SW480 (cell line): ENCODE measurements at regions not wholly inside any gene's neighbourhood (a gene's known extent, or its start where the extent isn't known, plus 50 kb on each side); places are given as distances from the start of the nearest gene placed in this dataset.

Experiments
- DNase-seq: peaks from one replicate; pipeline ENCODE4 v3.0.0-alpha.2; 2016; ENCODE audit warnings: low spot score

DNA sequence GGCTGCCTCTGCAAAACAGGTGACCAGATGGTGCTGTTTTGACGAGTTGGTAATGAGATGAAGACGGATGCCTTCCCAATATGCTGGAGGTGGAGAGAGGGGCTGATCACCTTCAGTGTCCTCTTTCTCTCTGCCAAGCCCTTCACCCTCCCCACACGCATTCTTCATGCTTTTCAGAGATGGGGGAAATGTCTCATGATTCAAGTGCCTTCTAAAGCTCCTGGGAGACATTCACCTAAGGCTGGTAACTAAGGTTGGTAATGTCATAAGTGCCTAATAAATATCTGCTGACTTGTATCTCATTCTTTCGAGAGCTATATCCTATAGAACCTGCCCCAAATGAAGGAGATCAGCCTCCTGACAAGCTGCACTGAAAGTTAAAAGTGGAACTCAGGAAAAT is 86.2 kb upstream of the MBNL2 start:
- no peak for DNase-seq

DNA sequence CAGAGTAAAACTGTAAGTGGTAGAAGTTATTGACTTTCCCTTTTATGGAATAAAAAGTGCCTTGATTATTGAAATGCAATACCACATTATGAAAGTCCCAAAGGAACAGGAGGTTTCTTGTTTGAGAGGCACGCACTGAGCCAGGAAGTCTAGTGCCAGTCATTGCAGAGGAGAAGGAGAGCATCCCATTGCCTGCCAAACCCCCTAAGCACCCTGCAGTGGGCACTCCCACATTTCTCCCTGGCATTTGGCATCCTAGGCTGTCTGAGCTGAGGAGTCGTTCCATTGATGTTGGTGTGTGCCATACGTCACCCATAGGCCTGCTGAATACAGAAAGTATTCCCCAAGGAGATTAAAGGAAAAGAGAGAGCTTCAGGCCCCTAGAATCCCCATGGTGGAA is 85.7 kb upstream of the MBNL2 start:
- DNase-seq: no peak

DNA sequence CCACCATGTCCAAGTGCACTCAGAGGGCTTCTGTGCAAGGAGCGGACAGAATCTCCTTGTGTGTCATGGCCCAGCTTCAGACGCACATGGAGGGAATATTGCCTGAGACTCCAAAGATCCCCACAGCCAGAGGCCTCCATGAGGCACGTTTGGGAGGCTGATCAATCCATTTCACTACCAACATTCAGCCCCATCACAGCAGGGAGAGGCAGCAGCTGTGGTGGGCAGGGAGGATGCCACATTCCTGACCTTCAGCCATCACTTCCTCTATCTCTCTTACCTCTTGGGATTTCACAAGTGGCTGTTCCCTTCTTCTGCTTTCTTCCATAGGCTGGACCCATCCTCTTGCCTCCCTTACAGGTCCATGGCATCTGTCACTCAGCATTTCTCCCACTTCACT is 82.4 kb upstream of the MBNL2 start:
- no peak for DNase-seq

DNA sequence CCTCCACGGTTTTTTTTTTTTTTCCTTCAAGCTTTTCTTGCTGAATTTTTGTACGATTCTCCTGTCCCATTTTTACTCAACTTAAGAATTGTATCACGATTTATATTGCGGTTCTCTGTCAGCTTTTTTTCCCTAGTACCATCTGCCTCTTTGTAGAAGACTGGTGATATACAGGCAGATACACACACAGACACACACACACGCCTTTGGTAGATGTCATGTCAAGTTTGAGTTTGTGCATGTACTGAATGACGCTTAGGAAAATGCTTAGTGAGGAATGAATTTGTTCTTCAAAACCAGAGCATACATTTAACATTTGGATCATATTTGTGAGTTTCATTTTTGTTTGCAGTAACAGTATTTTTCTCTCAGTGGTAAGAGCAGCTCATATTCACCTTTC is 82.0 kb upstream of the MBNL2 start:
- DNase-seq: no peak

DNA sequence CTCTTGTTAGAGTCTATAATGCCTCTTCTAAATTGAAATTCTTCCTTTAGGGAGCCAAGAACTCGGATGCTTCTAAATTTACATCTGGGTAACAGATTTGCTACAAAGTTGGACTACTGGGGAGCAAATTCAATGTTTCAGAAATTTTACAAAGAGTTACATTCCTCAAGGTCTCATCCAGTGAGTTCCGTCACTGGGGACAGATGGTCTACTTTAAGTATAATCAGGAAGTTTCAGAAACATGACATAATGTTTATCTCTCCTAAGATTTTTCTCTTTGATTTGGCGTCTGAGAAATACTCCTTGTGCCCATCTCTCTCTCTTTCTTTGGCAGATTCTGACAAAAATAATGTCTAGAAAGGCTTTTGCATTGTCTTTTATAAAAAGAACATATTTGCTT is 81.5 kb upstream of the MBNL2 start:
- DNase-seq: no peak

DNA sequence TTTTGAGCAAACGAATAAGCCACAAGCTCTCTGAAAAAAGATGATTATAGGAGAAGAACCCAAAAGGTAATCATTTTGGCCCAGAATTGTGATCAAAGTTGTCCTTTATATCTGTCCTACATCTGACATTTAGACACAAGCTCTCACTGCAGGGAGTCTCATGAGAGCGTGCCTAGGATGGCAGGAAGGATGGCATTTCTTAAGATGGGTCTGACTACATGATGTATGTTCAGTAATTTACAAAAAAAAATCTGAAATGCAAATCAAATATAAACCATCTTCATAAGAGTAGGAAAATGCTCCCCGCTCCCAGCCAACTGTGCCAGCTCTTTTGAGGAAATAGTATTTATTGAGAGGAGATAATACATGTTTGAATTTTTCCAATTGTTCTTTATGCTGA is 81.0 kb upstream of the MBNL2 start:
- DNase-seq: no peak

DNA sequence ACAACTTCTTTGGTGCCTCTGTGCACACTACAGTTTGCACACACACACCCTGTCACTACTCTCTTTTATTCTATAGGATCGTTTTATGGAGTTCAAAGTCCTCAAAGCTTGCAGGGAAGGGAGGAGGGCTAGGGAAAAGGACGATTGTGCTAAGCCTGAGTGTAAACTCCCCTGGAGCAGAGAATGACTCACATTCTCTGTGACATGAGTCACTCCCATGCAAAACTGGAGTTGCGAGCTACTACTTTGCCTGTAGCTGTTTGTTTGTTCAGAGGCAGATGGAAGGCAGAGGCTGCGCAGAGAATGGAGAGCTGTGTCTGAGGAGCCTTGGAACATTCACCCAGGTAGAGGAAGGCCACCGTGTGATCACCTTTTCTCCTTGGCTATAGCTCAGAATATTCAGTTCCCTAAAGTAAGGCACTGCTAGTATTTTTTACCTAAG is 80.5 kb upstream of the MBNL2 start:
- peak; percentile 94 for DNase-seq

DNA sequence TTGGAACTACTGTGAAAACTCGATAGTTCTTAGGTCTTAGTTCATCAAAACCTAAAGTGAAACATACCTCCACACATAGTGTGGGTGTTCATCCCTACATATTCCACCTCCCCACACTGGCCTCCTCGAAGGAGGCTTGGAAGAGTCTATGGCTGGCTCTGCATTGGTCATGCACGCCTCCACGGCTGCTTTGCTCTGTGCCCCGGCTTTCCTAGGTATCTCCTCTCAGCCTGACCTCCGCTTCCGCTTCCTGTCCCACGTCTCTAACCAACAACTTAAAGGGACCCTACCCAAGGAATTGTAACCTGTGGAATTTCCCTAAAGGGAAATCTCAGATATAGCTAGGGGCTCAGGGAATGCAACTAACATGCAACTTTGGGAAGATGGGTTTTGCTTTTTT is 79.7 kb upstream of the MBNL2 start:
- DNase-seq: peak; percentile 70

DNA sequence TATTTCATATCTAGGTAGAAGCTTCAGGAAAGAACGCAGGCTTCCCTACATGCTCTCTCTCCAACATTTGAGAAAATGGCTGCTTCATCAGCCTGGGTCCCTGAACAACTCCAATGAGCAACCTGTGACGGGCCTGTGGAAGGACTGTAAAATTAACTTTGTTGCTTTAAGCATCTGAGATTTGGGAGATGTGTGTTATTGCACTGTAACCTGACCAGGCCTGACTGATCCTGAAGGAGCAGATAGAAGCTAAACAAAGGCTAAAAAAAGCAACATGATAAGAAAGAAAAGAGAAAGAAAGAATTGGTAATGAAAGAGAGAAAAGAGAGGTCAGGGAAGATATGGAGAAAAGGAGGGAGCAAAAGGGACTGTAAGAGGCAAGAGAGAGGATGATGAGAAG is 77.1 kb upstream of the MBNL2 start:
- no peak for DNase-seq

DNA sequence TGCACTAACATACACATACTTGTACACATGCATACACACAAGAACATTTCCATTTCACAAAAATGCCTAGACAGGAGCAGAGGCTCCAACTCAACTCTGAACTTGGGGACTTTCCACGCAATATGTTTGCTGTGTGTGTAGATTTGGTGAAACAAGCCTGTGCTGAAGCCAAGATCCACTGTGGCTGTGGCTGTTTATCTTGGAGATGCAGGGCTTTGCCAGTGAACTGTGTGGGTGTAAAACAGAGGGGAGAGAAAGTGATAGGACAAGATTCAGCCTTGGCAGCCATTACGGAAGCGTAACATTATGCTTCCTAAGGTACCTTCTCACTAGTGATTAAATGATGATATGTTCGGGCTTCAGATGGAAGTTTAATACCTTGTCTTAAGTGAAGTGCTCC is 73.2 kb upstream of the MBNL2 start:
- no peak for DNase-seq

DNA sequence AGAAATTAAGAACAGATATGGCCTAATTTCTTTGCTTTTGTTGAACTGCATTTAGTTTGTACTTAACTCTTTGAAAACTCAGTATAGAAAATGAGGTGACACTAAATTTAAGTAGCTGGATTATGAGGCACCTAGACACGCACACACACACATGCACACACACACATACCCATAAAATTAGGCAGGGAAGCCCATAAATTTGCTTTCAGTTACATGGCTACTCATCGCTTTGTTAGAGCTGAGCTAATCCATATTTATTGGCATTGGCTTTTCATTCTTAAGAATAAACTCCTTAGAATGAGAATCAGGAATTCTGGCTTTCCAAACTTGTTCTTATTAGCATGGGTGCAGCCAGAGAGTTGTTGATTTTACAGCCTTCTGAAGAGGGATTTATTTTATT is 61.7 kb upstream of the MBNL2 start:
- no peak for DNase-seq

DNA sequence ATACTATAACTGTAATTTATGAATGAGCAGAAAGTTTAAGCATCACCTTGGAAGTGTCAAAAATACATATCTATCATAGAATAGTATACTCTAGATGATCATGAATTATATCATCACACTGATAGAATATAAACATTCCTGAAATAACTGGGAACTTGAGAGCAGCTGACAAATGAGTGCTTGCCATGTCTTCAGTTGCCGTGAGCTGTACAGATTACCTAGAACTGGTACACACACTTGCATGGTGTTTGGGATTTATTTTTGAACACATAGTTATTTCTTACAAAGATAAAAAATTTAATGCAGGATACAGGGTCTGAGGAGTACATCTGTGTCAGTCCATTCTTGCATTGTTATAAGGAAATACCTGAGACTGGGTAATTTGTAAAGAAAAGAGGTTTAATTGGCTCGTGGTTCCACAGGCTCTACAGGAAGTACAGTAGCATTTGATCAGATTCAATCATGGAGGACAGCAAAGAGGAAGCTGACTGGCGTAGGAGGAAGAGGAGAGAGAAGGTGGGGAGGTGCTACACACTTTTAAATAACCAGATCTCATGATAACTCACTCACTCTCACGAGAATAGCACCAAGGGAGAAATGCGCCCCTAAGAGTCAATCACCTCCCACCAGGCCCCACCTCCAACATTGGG is 60.4 kb upstream of the MBNL2 start:
- no peak for DNase-seq

DNA sequence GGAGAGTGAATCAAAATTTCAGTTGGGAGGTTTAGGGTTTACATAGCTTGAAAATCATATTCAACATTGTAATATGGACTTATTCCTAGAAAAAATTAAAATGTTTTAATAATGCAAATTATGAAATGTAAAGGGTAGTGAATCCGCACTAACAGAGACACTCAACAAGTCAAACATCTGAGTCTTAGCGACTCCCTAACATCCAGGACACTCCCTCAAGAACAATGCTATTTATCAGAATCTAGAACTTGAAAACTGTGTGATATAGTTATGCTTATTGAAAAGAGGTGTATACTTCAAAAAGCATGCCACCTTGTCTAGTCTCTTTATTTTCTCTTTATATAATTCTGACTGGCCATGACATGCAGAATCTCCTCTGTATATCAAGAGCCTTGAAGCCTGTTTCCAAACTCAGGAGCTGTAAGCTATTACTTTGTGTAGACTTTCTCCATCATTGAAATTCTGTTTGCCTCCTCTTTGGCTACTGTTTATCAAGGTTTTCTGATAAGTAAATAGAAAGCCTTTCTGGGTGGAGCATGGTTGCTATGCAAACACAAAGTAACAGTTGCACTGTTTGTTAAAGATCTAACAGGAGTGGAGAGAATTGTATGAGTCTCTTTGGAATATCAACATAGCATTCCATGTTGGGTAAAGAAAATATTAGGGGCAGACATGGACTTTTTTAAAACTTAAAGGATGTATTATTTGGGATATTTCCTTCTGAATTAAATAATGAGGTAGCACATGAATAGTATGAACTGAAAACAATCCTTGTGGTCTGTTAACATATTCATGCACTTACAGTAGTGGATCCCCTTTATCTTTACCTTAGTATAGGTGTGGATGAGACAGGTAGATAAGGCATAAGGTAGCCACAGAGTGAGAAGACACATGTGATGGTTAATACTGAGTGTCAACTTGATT is 56.4 kb upstream of the MBNL2 start:
- DNase-seq: no peak

DNA sequence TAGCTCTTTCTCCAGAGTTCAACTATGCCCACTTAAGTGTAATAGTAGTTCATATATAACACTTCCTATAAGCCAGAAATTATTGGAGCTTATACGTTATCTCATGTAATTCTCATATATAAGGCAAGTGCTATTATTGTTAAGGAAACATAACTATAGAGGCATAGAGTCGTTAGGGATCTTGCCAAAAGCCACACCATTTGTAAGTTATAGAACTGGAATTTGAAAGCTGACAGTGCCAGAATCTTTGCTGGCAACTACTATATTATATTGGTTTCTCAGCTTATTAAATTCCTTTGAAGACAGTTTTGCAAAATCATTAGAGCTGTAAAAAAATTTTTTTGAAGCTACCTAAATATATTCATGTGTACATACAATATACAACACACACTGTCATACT is 51.0 kb upstream of the MBNL2 start:
- DNase-seq: no peak
